ENCODE measurements at regions not wholly inside any gene's neighbourhood (a gene's known extent, or its start where the extent isn't known, plus 50 kb on each side); places are given as distances from the start of the nearest gene placed in this dataset.

DNA sequence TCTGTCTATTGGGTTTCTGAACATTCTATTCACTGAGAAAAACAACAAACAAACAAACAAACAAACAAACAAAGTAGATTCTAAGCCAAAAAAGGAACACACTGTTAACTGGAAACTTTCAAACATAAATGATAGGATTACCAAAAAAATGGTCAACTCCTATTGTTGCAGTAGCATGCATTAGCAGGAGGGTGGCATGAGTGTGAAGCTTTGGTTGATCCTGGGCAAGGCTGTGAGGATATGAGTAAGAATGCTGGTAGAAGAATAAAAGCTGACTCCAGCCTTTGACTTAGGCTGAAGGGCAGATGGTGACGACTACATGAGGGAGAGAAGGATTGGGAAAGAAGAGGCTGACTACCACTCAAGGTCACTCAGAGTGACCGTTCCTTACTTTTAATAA, 810.3 kb downstream of the VGLL3 start:
- peak; percentile 71 for DNase-seq
- no peak overlapping the region for H3K27ac ChIP-seq (ENCODE audit: low read depth, low read length)
- no peak overlapping the region for H3K56ac ChIP-seq (ENCODE audit: low read length)
- no peaks in the 10 kb centered on the region for H3K79me2 ChIP-seq (ENCODE audit: control insufficient read depth, insufficient read depth, low read length)
- no peak overlapping the region for H2BK120ac ChIP-seq (ENCODE audit: low read depth, low read length)
- H2AK5ac ChIP-seq (ENCODE audit: low read length), result no peak overlapping the region
- H3K18ac ChIP-seq (ENCODE audit: low read length), result no peak overlapping the region
- H3K4me1 ChIP-seq (ENCODE audit: control insufficient read depth, low read depth, low read length), result peaks cover 4% of the 10 kb centered on the region
- H2BK5ac ChIP-seq (ENCODE audit: low read length), result no peak overlapping the region
- H3K4me2 ChIP-seq (ENCODE audit: low read length), result no peak overlapping the region
- no peak overlapping the region for H3K9ac ChIP-seq (ENCODE audit: low read length)
- no peak overlapping the region for H2BK15ac ChIP-seq (replicated peaks; ENCODE audit: low read depth)
- no peak overlapping the region for H4K8ac ChIP-seq (ENCODE audit: low read depth, low read length)
- no peak overlapping the region for H3K23ac ChIP-seq (ENCODE audit: low read length)
- H3K36me3 ChIP-seq (ENCODE audit: control insufficient read depth, insufficient read depth, low read length), result no peaks in the 10 kb centered on the region
- H3K27me3 ChIP-seq (ENCODE audit: insufficient read depth, low read length, poor library complexity), result no peaks in the 10 kb centered on the region
- WGBS (ENCODE audit: extremely low coverage, insufficient coverage, low lambda C conversion rate), result no CpG with 5 or more reads among the region's 2 CpGs
- H4K5ac ChIP-seq (ENCODE audit: low read length), result no peak overlapping the region
- H3K79me1 ChIP-seq (ENCODE audit: low read length), result no peaks in the 10 kb centered on the region
- no peak overlapping the region for H3K4ac ChIP-seq (ENCODE audit: low read depth, low read length)
- no peak overlapping the region for H3K4me3 ChIP-seq (ENCODE audit: low read length)

DNA sequence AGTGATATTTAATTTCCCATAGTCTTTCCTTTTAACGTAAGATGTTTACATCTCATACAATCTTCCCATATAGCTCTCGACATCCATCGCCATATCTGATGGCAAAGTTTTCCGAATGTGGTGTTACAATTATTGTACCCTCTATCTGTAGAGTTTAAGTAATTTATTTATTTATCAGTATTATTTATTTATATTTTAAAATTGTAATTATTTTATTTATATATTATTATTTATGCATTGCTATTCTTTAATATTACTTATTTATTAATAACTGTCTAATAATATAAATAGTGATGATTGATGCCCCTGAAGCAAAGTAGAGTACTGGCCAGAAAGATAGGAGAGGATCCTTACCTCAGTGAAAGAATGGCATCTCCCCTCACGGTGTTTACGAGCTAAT, 812.9 kb downstream of the VGLL3 start:
- Histone ChIP-seq H3K27ac (ENCODE audit: low read depth, low read length) (no peak overlapping the region), H3K18ac (ENCODE audit: low read length) (no peak overlapping the region), H2BK5ac (ENCODE audit: low read length) (no peak overlapping the region), H3K4me2 (ENCODE audit: low read length) (no peak overlapping the region), H3K56ac (ENCODE audit: low read length) (no peak overlapping the region), H3K79me2 (ENCODE audit: control insufficient read depth, insufficient read depth, low read length) (no peaks in the 10 kb centered on the region), H3K4ac (ENCODE audit: low read depth, low read length) (no peak overlapping the region), H2BK120ac (ENCODE audit: low read depth, low read length) (no peak overlapping the region), H3K23ac (ENCODE audit: low read length) (no peak overlapping the region), H3K27me3 (ENCODE audit: insufficient read depth, low read length, poor library complexity) (no peaks in the 10 kb centered on the region), H3K36me3 (ENCODE audit: control insufficient read depth, insufficient read depth, low read length) (no peaks in the 10 kb centered on the region), H4K5ac (ENCODE audit: low read length) (no peak overlapping the region), H2AK5ac (ENCODE audit: low read length) (no peak overlapping the region), H2BK15ac (replicated peaks; ENCODE audit: low read depth) (no peak overlapping the region), H3K9ac (ENCODE audit: low read length) (no peak overlapping the region), H3K79me1 (ENCODE audit: low read length) (no peaks in the 10 kb centered on the region), H3K4me3 (ENCODE audit: low read length) (no peak overlapping the region), H3K4me1 (ENCODE audit: control insufficient read depth, low read depth, low read length) (peaks cover 4% of the 10 kb centered on the region), H4K8ac (ENCODE audit: low read depth, low read length) (no peak overlapping the region)
- no peak for DNase-seq
- no CpG with 5 or more reads among the region's 6 CpGs for WGBS (ENCODE audit: extremely low coverage, insufficient coverage, low lambda C conversion rate)

DNA sequence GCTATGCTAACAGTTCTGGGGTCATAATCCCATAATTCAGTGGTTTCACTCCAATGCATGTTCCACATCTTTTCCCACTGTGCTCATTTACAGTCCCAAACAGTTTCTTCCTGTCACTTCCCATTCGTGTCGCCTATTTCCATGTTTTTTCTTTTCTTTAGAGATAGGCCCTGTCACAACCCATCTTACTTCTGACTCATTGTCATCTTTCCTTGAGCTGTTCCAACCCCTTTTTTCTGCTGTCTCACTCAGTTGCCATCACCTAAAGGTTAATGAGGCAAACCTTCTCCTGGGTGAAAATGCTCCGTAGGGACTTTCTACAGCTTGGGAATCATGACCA, 814.5 kb downstream of the VGLL3 start:
- no peaks in the 10 kb centered on the region for H3K36me3 ChIP-seq (ENCODE audit: control insufficient read depth, insufficient read depth, low read length)
- no peak overlapping the region for H3K4me2 ChIP-seq (ENCODE audit: low read length)
- H3K4me3 ChIP-seq (ENCODE audit: low read length), result no peak overlapping the region
- no peak overlapping the region for H2AK5ac ChIP-seq (ENCODE audit: low read length)
- H3K79me1 ChIP-seq (ENCODE audit: low read length), result no peaks in the 10 kb centered on the region
- no peak overlapping the region for H3K4ac ChIP-seq (ENCODE audit: low read depth, low read length)
- H3K27ac ChIP-seq (ENCODE audit: low read depth, low read length), result no peak overlapping the region
- no peak overlapping the region for H2BK15ac ChIP-seq (replicated peaks; ENCODE audit: low read depth)
- no peaks in the 10 kb centered on the region for H3K79me2 ChIP-seq (ENCODE audit: control insufficient read depth, insufficient read depth, low read length)
- peaks cover 4% of the 10 kb centered on the region for H3K4me1 ChIP-seq (ENCODE audit: control insufficient read depth, low read depth, low read length)
- no peak overlapping the region for H4K8ac ChIP-seq (ENCODE audit: low read depth, low read length)
- H2BK120ac ChIP-seq (ENCODE audit: low read depth, low read length), result peak overlapping the region; percentile 73
- no CpG with 5 or more reads among the region's 3 CpGs for WGBS (ENCODE audit: extremely low coverage, insufficient coverage, low lambda C conversion rate)
- H2BK5ac ChIP-seq (ENCODE audit: low read length), result no peak overlapping the region
- H3K27me3 ChIP-seq (ENCODE audit: insufficient read depth, low read length, poor library complexity), result no peaks in the 10 kb centered on the region
- no peak overlapping the region for H3K56ac ChIP-seq (ENCODE audit: low read length)
- H4K5ac ChIP-seq (ENCODE audit: low read length), result no peak overlapping the region
- H3K9ac ChIP-seq (ENCODE audit: low read length), result no peak overlapping the region
- H3K18ac ChIP-seq (ENCODE audit: low read length), result no peak overlapping the region
- no peak overlapping the region for H3K23ac ChIP-seq (ENCODE audit: low read length)
- peak; percentile 11 for DNase-seq

DNA sequence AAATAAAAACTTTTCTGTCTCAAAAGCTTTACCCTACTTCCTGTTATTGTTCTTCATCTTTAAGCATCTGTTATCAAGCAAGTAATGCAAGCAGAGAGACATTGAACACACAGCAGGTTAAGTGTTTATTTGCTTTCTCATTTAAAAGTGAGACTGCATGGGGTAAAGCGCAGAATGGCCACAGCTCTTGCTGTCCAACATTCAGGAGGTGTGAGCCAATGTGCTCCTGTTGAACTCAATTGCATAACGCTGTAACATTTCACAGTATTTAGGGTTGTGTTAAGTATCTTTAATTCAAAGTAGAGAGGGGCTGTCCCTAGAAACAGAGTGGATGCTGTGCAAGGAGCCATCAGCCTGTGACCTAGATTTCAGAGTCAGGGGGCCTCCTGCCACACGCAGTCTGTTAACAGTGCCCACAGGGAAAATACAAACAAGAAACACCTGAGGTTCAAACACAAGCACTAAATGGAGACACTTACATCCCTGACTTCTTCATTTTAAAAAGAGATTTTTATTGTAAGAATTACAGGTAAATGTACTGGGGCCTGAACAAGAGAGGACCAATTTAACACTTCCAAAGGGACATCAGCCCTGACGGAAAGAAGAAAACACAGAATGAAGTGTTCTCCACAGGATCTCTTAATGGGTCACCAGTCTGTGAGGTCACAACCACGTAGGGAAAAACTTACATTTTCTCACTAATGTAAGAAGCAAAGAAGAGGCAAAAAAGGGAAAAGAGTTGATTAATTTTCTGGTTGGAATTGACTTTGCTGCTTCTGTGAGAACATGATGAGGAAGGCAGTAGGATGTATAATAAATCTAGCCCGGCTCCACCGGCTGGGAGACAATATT, 815.1 kb downstream of the VGLL3 start:
- no peak overlapping the region for H3K4ac ChIP-seq (ENCODE audit: low read depth, low read length)
- no CpG with 5 or more reads among the region's 7 CpGs for WGBS (ENCODE audit: extremely low coverage, insufficient coverage, low lambda C conversion rate)

DNA sequence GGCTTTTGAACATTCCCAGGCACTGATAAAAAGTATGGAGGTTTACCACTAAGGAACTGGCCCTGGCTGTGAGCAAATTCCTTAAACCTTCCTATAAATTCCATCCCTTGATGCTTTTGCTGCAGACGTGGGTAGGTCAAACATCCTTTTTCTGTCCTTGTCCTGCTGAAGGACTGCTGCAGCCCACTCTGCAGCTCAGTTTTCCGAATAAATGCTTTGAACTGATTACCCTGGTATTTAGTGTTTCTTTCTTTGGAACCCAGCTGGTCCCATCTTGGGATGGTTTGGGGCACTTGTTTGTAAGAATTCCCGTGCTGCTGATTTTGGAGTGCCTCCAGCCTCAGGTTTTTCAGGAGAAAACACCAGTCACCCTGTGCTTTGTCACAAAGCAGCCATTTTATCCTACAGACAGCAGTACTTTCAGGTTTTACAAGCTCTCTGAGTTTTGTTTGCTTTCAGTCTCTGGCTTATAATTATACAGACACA, 815.9 kb downstream of the VGLL3 start:
- DNase-seq, result peak; percentile 35
- peak overlapping the region; percentile 84 for H3K18ac ChIP-seq (ENCODE audit: low read length)
- no peak overlapping the region for H4K8ac ChIP-seq (ENCODE audit: low read depth, low read length)
- no peak overlapping the region for H2BK15ac ChIP-seq (replicated peaks; ENCODE audit: low read depth)
- H2BK120ac ChIP-seq (ENCODE audit: low read depth, low read length), result no peak overlapping the region
- no peak overlapping the region for H3K9ac ChIP-seq (ENCODE audit: low read length)
- no peaks in the 10 kb centered on the region for H3K27me3 ChIP-seq (ENCODE audit: insufficient read depth, low read length, poor library complexity)
- no peak overlapping the region for H4K5ac ChIP-seq (ENCODE audit: low read length)
- no CpG with 5 or more reads among the region's 3 CpGs for WGBS (ENCODE audit: extremely low coverage, insufficient coverage, low lambda C conversion rate)
- peaks cover 4% of the 10 kb centered on the region for H3K4me1 ChIP-seq (ENCODE audit: control insufficient read depth, low read depth, low read length)
- no peak overlapping the region for H3K4me2 ChIP-seq (ENCODE audit: low read length)
- no peaks in the 10 kb centered on the region for H3K79me1 ChIP-seq (ENCODE audit: low read length)
- H3K23ac ChIP-seq (ENCODE audit: low read length), result no peak overlapping the region
- H3K36me3 ChIP-seq (ENCODE audit: control insufficient read depth, insufficient read depth, low read length), result no peaks in the 10 kb centered on the region
- no peak overlapping the region for H3K4ac ChIP-seq (ENCODE audit: low read depth, low read length)
- no peak overlapping the region for H3K4me3 ChIP-seq (ENCODE audit: low read length)
- no peaks in the 10 kb centered on the region for H3K79me2 ChIP-seq (ENCODE audit: control insufficient read depth, insufficient read depth, low read length)
- peak overlapping the region; percentile 71 for H3K27ac ChIP-seq (ENCODE audit: low read depth, low read length)
- H2BK5ac ChIP-seq (ENCODE audit: low read length), result peak overlapping the region; percentile 6
- H2AK5ac ChIP-seq (ENCODE audit: low read length), result no peak overlapping the region
- H3K56ac ChIP-seq (ENCODE audit: low read length), result no peak overlapping the region

More for the DNA sequence above, 815.1 kb downstream of the VGLL3 start:
- Histone ChIP-seq H2AK5ac (ENCODE audit: low read length) (no peak overlapping the region), H4K8ac (ENCODE audit: low read depth, low read length) (no peak overlapping the region), H3K79me1 (ENCODE audit: low read length) (no peaks in the 10 kb centered on the region), H3K18ac (ENCODE audit: low read length) (no peak overlapping the region), H2BK5ac (ENCODE audit: low read length) (no peak overlapping the region), H2BK15ac (replicated peaks; ENCODE audit: low read depth) (no peak overlapping the region), H2BK120ac (ENCODE audit: low read depth, low read length) (peak overlapping the region; percentile 73), H3K4me2 (ENCODE audit: low read length) (no peak overlapping the region), H3K27ac (ENCODE audit: low read depth, low read length) (peak overlapping the region; percentile 27), H3K79me2 (ENCODE audit: control insufficient read depth, insufficient read depth, low read length) (no peaks in the 10 kb centered on the region), H3K4me3 (ENCODE audit: low read length) (no peak overlapping the region), H3K36me3 (ENCODE audit: control insufficient read depth, insufficient read depth, low read length) (no peaks in the 10 kb centered on the region), H3K9ac (ENCODE audit: low read length) (no peak overlapping the region), H3K27me3 (ENCODE audit: insufficient read depth, low read length, poor library complexity) (no peaks in the 10 kb centered on the region), H4K5ac (ENCODE audit: low read length) (no peak overlapping the region), H3K56ac (ENCODE audit: low read length) (no peak overlapping the region), H3K23ac (ENCODE audit: low read length) (no peak overlapping the region), H3K4me1 (ENCODE audit: control insufficient read depth, low read depth, low read length) (peaks cover 4% of the 10 kb centered on the region)
- DNase-seq, result peak; percentile 55

DNA sequence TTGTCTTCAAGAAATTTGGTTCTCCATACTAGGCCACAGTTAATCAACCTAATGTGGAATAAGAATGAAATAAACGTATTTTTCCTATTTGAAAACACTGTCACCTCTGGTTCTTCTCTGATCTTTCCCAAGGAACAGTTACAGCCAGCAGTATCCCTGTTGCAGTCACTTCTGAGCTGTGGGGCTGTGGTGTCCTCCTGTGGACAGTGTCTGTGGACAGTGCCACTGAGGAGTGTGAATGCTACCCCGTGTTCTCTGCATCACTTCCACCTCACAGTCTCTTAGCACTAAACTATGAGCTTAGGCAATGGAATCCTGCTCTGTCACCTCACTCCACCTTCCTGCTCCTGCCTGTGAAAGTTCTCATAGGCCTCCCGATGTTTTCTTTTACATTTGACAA, 817.5 kb downstream of the VGLL3 start:
- no peak overlapping the region for H3K56ac ChIP-seq (ENCODE audit: low read length)
- no peak overlapping the region for H3K27ac ChIP-seq (ENCODE audit: low read depth, low read length)
- H3K4me2 ChIP-seq (ENCODE audit: low read length), result no peak overlapping the region
- H2BK120ac ChIP-seq (ENCODE audit: low read depth, low read length), result no peak overlapping the region
- H3K27me3 ChIP-seq (ENCODE audit: insufficient read depth, low read length, poor library complexity), result no peaks in the 10 kb centered on the region
- H4K8ac ChIP-seq (ENCODE audit: low read depth, low read length), result no peak overlapping the region
- no peaks in the 10 kb centered on the region for H3K36me3 ChIP-seq (ENCODE audit: control insufficient read depth, insufficient read depth, low read length)
- H4K5ac ChIP-seq (ENCODE audit: low read length), result no peak overlapping the region
- H3K4me3 ChIP-seq (ENCODE audit: low read length), result no peak overlapping the region
- DNase-seq, result peak; percentile 15
- no peaks in the 10 kb centered on the region for H3K79me2 ChIP-seq (ENCODE audit: control insufficient read depth, insufficient read depth, low read length)
- no peak overlapping the region for H3K18ac ChIP-seq (ENCODE audit: low read length)
- H3K4me1 ChIP-seq (ENCODE audit: control insufficient read depth, low read depth, low read length), result peaks cover 4% of the 10 kb centered on the region
- no peak overlapping the region for H2AK5ac ChIP-seq (ENCODE audit: low read length)
- no peaks in the 10 kb centered on the region for H3K79me1 ChIP-seq (ENCODE audit: low read length)
- no peak overlapping the region for H2BK5ac ChIP-seq (ENCODE audit: low read length)
- WGBS (ENCODE audit: extremely low coverage, insufficient coverage, low lambda C conversion rate), result no CpG with 5 or more reads among the region's 3 CpGs
- no peak overlapping the region for H3K9ac ChIP-seq (ENCODE audit: low read length)
- no peak overlapping the region for H3K4ac ChIP-seq (ENCODE audit: low read depth, low read length)
- H2BK15ac ChIP-seq (replicated peaks; ENCODE audit: low read depth), result no peak overlapping the region
- H3K23ac ChIP-seq (ENCODE audit: low read length), result no peak overlapping the region
